HUES6 (cell line): ENCODE measurements at regions not wholly inside any gene's neighbourhood (a gene's known extent, or its start where the extent isn't known, plus 50 kb on each side); places are given as distances from the start of the nearest gene placed in this dataset.

ENCODE experiments used
- H3K27ac ChIP-seq: 2 replicates; pipeline ENCODE4 v1.7.0; 2013; ENCODE audit warnings: low read depth, mild to moderate bottlenecking, low read length, inconsistent platforms
- H3K27me3 ChIP-seq: 2 replicates; pipeline ENCODE4 v1.6.1; 2013; ENCODE audit warnings: low read length; ENCODE audit not compliant: control insufficient read depth, insufficient read depth
- H3K36me3 ChIP-seq: 2 replicates; pipeline ENCODE4 v1.6.1; 2013; ENCODE audit warnings: low read length; ENCODE audit not compliant: control insufficient read depth, insufficient read depth
- H3K4me1 ChIP-seq: 2 replicates; pipeline ENCODE4 v1.6.1; 2013; ENCODE audit warnings: low read length; ENCODE audit not compliant: control insufficient read depth, insufficient read depth
- H3K4me3 ChIP-seq: 2 replicates; pipeline ENCODE4 v1.5.1; 2013; ENCODE audit warnings: low read depth, low read length
- H3K9ac ChIP-seq: one replicate; pipeline ENCODE4 v1.6.1; 2013; ENCODE audit warnings: mild to moderate bottlenecking, low read length
- H3K9me3 ChIP-seq: 2 replicates; pipeline ENCODE4 v1.6.1; 2013; ENCODE audit warnings: low read depth, low read length; ENCODE audit not compliant: control insufficient read depth, insufficient read depth

DNA sequence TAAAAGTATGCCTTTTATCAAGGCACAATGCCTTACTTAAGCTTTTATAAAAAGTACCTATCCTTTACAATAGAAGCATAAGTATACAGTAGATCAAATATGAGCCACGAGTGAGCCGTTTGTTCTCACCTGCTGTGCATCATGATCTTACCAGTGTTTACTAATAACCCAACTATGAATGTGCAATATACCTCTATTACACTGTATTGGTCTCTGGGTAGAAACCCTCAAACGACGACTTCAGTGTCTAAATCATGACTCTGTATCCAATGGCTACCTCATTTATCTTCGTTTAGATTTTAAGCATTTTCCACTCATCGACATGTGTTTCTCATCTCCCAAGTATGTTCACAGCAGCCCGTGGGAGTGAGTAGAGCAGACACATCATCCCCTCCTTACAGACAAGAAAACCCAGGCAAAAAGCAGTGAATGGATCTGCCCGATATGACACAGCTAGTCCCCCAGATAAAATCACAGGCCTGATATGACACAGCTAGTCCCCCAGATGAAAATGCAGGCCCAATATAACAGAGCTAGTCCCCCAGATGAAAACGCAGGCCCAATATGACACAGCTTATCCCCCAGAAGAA is 279.8 kb downstream of the TNS1 start:
- H3K27me3 ChIP-seq = no peaks in the 10 kb centered on the region
- no peak overlapping the region for H3K4me3 ChIP-seq
- H3K36me3 ChIP-seq = no peaks in the 10 kb centered on the region
- H3K4me1 ChIP-seq = no peaks in the 10 kb centered on the region
- no peak overlapping the region for H3K9ac ChIP-seq
- H3K27ac ChIP-seq = no peak overlapping the region
- 0 out of 2 replicates have a peak, but pooled peaks cover 4% of the 10 kb centered on the region for H3K9me3 ChIP-seq

DNA sequence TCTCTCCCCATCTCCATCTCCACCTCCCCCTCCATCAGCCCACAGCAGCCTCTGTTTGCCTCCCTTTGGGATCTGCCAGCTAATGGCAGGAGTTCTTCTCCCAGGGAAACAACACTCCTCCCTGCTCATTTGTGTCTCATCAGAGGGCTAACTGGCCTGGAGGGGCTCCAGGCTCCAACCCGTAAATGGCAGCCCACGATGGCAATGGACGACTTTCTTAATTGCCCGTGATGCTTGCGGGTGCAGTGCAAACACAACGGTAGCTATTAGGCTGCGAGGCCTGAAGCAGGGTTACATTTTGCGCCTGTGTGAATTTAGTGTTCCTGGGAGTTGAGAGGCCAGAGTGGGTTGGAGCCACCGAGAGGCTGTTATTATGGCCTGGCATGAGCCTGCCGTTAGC is 285.1 kb downstream of the TNS1 start:
- Histone ChIP-seq H3K4me3 (no peak overlapping the region), H3K9ac (no peak overlapping the region), H3K4me1 (peaks cover 8% of the 10 kb centered on the region; the same call in 1 of the 2 replicates), H3K27me3 (peaks cover 6% of the 10 kb centered on the region), H3K9me3 (0 out of 2 replicates have a peak, but pooled peaks cover 4% of the 10 kb centered on the region), H3K27ac (no peak overlapping the region), H3K36me3 (no peaks in the 10 kb centered on the region)

DNA sequence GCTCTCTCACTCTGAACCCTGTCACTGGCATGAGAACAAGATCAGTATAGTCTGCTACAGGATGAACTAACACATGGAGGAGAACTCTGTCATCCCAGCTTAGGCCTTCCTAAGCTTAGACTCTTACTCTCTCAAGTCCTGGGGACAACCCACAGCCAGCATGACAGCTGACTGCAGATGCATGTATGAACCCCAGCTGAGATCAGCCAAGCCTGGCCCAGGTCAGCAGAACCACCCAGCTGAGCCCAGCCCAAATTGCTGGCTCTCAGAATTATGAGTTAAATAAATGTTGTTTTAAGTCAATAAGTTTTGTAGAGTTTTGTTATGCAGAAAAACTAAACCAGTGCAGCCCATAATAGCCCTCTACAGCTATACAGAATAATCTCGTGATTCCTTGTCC is 287.3 kb downstream of the TNS1 start:
- no peak overlapping the region for H3K27ac ChIP-seq
- H3K4me1 ChIP-seq = peaks cover 8% of the 10 kb centered on the region; the same call in 1 of the 2 replicates
- H3K9me3 ChIP-seq = no peaks in the 10 kb centered on the region
- peaks cover 6% of the 10 kb centered on the region for H3K27me3 ChIP-seq
- H3K36me3 ChIP-seq = no peaks in the 10 kb centered on the region
- no peak overlapping the region for H3K9ac ChIP-seq
- no peak overlapping the region for H3K4me3 ChIP-seq

DNA sequence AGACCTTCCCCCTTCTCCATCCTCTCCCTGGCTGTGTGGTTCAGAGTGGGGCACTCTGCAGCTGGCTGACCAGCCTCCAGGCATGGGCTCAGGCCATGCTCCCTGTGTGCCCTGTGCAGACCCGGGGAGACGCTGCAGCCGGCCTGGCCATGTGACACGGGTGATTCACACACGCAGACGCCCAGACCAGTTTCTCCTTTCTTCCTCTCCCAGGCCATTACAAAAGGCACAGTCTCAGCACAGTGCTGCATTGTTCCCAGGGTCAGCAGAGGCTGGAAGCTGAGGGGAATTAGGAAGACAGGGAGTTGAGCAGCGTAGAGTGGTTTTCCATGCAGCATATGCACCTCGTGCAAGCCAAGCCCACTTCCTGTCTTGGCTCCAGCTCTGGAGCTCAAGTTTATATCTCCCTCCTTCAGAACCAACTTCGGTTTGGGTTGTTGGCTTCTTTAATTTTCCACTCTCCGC is 288.5 kb downstream of the TNS1 start:
- no peak overlapping the region for H3K27ac ChIP-seq
- H3K9me3 ChIP-seq = no peaks in the 10 kb centered on the region
- peaks cover 8% of the 10 kb centered on the region; the same call in 1 of the 2 replicates for H3K4me1 ChIP-seq
- no peak overlapping the region for H3K4me3 ChIP-seq
- no peak overlapping the region for H3K9ac ChIP-seq
- H3K27me3 ChIP-seq = peaks cover 6% of the 10 kb centered on the region
- no peaks in the 10 kb centered on the region for H3K36me3 ChIP-seq

DNA sequence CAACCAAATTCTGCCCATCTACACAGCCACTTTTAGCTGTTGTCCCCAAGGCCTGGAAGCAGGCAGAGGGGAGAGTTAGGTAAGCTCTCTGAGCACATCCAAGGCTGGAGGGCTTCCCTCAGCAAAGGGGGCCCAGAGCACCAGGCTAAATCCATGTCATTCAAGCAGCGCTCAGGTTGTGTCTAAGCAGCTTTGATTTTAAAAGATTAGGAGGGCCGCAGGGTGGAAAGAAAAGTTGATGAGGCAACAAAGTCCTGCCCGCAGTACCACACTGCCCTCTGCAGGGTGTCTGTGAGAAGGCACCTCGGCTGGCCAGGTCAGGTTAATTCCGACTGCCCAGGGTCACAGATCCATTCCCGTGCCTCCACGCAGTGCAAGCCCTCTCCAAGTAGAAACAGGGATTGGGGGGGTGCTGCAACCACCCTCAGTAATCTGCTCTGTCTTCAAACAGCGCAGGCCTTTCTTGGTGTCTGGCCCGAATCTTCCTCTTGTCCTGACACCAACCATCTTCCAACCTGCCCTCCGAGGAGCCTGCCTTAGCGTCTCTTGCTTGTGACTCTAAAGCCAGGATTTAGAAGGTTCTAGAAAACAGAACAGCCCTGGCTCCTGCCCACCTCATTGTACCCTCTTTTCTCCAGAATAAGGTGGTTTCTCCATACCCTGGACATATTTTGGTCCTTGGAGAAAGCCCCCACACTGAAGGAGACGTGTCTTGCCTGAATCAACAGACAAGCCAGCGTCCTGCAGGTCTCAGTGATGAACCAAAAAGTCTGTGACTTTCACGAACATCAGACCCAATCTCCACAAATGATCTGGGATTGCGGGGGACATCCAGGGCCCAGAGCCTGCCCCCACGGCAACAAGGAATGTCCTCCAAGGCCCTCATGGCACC is 289.2 kb downstream of the TNS1 start:
- Histone ChIP-seq H3K4me3 (no peak overlapping the region), H3K4me1 (peaks cover 8% of the 10 kb centered on the region; the same call in 1 of the 2 replicates), H3K36me3 (no peaks in the 10 kb centered on the region), H3K9ac (no peak overlapping the region), H3K27me3 (peaks cover 6% of the 10 kb centered on the region), H3K9me3 (no peaks in the 10 kb centered on the region), H3K27ac (no peak overlapping the region)

DNA sequence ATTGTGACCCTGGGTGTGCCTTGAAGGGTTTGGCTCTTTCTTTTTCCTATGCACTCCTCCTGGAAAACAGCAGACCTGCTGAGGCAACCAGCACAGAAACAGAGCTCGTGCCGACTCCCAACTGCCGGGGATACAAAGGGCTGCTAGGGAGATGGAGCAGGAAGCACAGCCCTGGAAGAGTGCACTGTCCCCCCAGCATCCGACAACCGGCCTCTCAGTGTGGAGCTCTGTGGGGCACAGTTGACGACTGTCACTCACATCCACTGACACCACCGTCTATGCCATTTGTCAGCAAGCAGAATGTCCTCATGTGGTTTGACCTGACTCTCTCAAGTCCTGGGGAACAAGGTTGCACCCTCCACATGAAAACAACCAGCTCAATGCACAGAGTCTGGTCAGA is 290.4 kb downstream of the TNS1 start:
- H3K36me3 ChIP-seq = no peaks in the 10 kb centered on the region
- H3K27me3 ChIP-seq = peaks cover 6% of the 10 kb centered on the region
- H3K4me3 ChIP-seq = no peak overlapping the region
- H3K4me1 ChIP-seq = peaks cover 8% of the 10 kb centered on the region; the same call in 1 of the 2 replicates
- no peaks in the 10 kb centered on the region for H3K9me3 ChIP-seq
- no peak overlapping the region for H3K27ac ChIP-seq
- H3K9ac ChIP-seq = no peak overlapping the region

DNA sequence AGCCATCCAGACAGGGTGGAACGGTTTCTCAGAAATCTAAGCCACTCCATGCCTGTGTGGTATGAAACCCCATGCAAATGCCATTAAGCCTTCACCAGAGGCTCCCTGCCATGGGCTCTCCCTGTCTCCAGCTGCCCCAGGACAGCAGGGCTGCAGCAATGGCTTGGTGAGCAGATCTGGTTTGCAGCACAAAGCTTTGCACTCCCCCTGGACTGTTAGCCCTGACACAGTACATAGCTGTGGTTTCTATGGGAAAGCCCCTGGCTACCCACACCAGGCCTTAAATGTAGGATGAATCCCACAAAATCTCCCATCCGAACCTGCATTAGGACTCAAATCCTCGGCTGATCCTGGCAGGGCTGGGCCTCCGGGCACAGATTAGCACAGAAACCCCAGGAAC is 291.6 kb downstream of the TNS1 start:
- Histone ChIP-seq H3K27ac (no peak overlapping the region), H3K27me3 (peaks cover 6% of the 10 kb centered on the region), H3K4me1 (peaks cover 8% of the 10 kb centered on the region; the same call in 1 of the 2 replicates), H3K36me3 (no peaks in the 10 kb centered on the region), H3K9ac (no peak overlapping the region), H3K4me3 (no peak overlapping the region), H3K9me3 (no peaks in the 10 kb centered on the region)

DNA sequence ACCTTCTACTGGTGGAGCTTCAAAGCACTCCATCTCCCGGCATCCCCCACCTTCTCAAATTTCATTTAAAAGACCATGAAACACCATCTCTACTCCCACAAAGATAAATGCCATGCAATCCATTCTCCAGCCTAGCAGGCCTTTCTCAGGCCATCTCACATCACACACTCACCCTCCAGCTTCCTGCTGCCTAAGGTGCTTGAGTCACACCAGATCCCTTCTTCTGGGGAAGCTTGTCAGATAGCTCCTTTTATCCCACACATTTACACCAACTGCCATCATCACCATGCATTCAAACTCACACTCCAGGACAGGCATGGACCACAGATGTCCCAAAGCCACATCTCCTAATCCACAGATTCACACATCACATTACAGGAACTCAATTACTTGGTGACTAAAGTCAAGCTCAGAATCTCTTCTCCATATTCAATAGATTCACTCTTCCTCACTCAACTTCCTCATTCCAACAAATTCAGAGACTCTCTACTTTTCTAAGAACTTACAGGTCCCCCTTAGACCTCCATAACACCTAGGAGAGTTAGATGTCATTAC is 292.5 kb downstream of the TNS1 start:
- Histone ChIP-seq H3K4me1 (peaks cover 8% of the 10 kb centered on the region; the same call in 1 of the 2 replicates), H3K27me3 (peaks cover 6% of the 10 kb centered on the region), H3K36me3 (no peaks in the 10 kb centered on the region), H3K9ac (no peak overlapping the region), H3K9me3 (no peaks in the 10 kb centered on the region), H3K27ac (no peak overlapping the region), H3K4me3 (no peak overlapping the region)

DNA sequence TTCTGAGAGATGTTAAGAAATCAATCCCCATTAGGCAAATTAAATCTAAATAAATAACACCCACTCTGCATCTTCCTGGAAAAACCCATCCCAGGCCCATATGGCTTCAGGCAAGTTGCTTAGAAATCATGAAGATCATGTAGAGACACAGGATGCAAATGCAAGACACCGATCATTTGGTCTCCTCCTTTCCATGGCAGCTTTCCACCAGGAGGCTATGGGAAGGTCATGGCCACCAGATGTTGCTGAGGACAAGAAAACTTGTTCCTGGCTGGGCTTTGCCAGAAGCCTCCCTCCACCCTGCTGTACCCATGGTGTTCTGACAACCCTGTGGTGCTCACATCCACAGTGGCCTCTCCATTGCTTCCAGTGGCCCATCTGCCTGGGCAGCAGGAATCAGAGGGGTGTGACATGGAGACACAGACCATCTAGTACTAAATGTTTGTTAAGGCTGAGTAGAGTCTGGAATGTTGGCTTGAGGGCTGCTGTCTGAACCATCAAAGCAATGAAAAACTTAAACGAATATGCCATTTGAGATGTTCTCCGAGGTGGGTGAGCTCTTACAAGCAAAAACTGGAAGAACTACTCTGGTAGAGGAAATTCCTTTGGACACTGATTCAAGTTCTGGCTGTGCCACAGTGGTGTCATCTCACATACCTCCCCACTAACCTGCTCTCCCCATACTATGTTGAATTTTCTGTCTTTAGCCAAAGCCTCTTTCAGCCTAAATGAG is 293.2 kb downstream of the TNS1 start:
- Histone ChIP-seq H3K36me3 (no peaks in the 10 kb centered on the region), H3K4me3 (no peak overlapping the region), H3K27ac (no peak overlapping the region), H3K9me3 (no peaks in the 10 kb centered on the region), H3K27me3 (peaks cover 7% of the 10 kb centered on the region), H3K4me1 (peaks cover 8% of the 10 kb centered on the region; the same call in 1 of the 2 replicates), H3K9ac (no peak overlapping the region)

DNA sequence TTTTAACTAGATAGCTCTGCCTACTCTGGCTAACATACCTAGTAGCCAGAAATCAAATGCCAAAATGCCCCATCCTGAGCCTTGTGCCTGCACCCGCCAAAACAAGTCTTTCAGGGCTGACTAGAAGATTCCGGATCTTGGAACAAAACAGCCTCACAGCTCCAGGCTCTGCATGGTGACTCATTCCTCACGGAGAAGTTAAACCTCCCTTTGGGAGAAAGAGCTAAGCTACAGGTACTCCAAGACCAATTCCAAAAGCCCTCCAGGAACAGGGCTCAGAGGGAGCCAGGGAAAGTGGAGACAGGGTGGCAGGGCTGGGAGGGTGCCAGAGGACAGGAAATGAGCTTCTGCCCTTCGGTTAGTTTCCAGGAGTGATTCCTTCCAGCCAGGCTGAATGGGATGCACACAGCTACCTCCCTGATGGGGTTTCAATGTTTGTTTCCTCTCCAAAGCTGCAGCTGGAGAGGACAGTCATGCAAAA is 295.6 kb downstream of the TNS1 start:
- Histone ChIP-seq H3K36me3 (no peaks in the 10 kb centered on the region), H3K9me3 (no peaks in the 10 kb centered on the region), H3K9ac (no peak overlapping the region), H3K4me1 (no peaks in the 10 kb centered on the region; the same call in 1 of the 2 replicates), H3K27me3 (peaks cover 7% of the 10 kb centered on the region), H3K27ac (no peak overlapping the region), H3K4me3 (no peak overlapping the region)
